Astrocyte (in vitro differentiated cells and primary cell): ENCODE measurements at regions not wholly inside any gene's neighbourhood (a gene's known extent, or its start where the extent isn't known, plus 50 kb on each side); places are given as distances from the start of the nearest gene placed in this dataset.

Source experiments
- DNase-seq: peaks from one replicate; pipeline ENCODE4 v3.0.0-alpha.2; 2010; ENCODE audit warnings: low read depth
- FAIRE-seq: peaks from 2 replicates; lab custom pipeline; 2011; peaks lifted over from hg19 to GRCh38; lab: Jason Lieb, UNC
- H2AFZ ChIP-seq: 2 replicates; pipeline ENCODE4 v1.6.0; 2012; ENCODE audit warnings: low read depth, low read length, inconsistent platforms
- H3K27ac ChIP-seq: 2 replicates; pipeline ENCODE4 v1.5.1; 2011; ENCODE audit warnings: low read depth, low read length, inconsistent platforms
- H3K27me3 ChIP-seq: 2 replicates; pipeline ENCODE4 v1.6.0; 2011; ENCODE audit warnings: low read length, inconsistent platforms; ENCODE audit not compliant: insufficient read depth
- H3K36me3 ChIP-seq: 2 replicates; pipeline ENCODE4 v1.5.1; 2011; ENCODE audit warnings: low read length, inconsistent platforms; ENCODE audit not compliant: insufficient read depth
- H3K4me1 ChIP-seq: 2 replicates; pipeline ENCODE4 v1.5.1; 2011; ENCODE audit warnings: low read length, inconsistent platforms; ENCODE audit not compliant: insufficient read depth
- H3K4me2 ChIP-seq: 2 replicates; pipeline ENCODE4 v1.6.0; 2012; ENCODE audit warnings: low read length, inconsistent platforms
- H3K4me3 ChIP-seq: 2 replicates; pipeline ENCODE4 v1.5.1; 2011; ENCODE audit warnings: low read depth, mild to moderate bottlenecking, low read length, inconsistent platforms; ENCODE audit not compliant: insufficient read depth
- H3K79me2 ChIP-seq: 2 replicates; pipeline ENCODE4 v1.6.0; 2012; ENCODE audit warnings: mild to moderate bottlenecking, low read length, inconsistent platforms; ENCODE audit not compliant: insufficient read depth
- H3K9ac ChIP-seq: 2 replicates; pipeline ENCODE4 v1.6.0; 2012; ENCODE audit warnings: mild to moderate bottlenecking, low read length, inconsistent platforms
- H3K9me3 ChIP-seq: 2 replicates; pipeline ENCODE4 v1.5.1; 2012; ENCODE audit warnings: low read depth, mild to moderate bottlenecking, low read length, inconsistent platforms; ENCODE audit not compliant: insufficient read depth
- H4K20me1 ChIP-seq: 2 replicates; pipeline ENCODE4 v1.6.0; 2012; ENCODE audit warnings: low read length, inconsistent platforms; ENCODE audit not compliant: insufficient read depth
- H3K27ac Mint-ChIP-seq: one replicate; pipeline ENCODE4 v1.8.0; 2021; ENCODE audit warnings: mild to moderate bottlenecking, mixed read lengths; ENCODE audit not compliant: unreplicated experiment
- H3K27me3 Mint-ChIP-seq: one replicate; pipeline ENCODE4 v1.8.0; 2021; ENCODE audit warnings: low read depth, mixed read lengths; ENCODE audit not compliant: unreplicated experiment
- H3K36me3 Mint-ChIP-seq: one replicate; pipeline ENCODE4 v1.8.0; 2021; ENCODE audit warnings: low read depth, mixed read lengths; ENCODE audit not compliant: unreplicated experiment
- H3K4me1 Mint-ChIP-seq: one replicate; pipeline ENCODE4 v1.8.0; 2021; ENCODE audit warnings: low read depth, mixed read lengths; ENCODE audit not compliant: unreplicated experiment
- H3K4me3 Mint-ChIP-seq: one replicate; pipeline ENCODE4 v1.8.0; 2021; ENCODE audit warnings: mild to moderate bottlenecking, moderate library complexity, mixed read lengths; ENCODE audit not compliant: unreplicated experiment
- H3K9me3 Mint-ChIP-seq: one replicate; pipeline ENCODE4 v1.8.0; 2021; ENCODE audit warnings: mild to moderate bottlenecking, mixed read lengths; ENCODE audit not compliant: unreplicated experiment
- EZH2 ChIP-seq: IDR thresholded peaks from 2 replicates; pipeline ENCODE4 v1.6.1; 2012; ENCODE audit warnings: mild to moderate bottlenecking, low read length, inconsistent platforms; ENCODE audit not compliant: insufficient read depth
- TF ChIP-seq, protein P1 (sequence below): IDR thresholded peaks from 2 replicates; pipeline ENCODE4 v1.5.1; 2011; ENCODE audit warnings: low read depth, mild to moderate bottlenecking, inconsistent platforms, low read length, moderate library complexity; ENCODE audit not compliant: insufficient read depth

DNA sequence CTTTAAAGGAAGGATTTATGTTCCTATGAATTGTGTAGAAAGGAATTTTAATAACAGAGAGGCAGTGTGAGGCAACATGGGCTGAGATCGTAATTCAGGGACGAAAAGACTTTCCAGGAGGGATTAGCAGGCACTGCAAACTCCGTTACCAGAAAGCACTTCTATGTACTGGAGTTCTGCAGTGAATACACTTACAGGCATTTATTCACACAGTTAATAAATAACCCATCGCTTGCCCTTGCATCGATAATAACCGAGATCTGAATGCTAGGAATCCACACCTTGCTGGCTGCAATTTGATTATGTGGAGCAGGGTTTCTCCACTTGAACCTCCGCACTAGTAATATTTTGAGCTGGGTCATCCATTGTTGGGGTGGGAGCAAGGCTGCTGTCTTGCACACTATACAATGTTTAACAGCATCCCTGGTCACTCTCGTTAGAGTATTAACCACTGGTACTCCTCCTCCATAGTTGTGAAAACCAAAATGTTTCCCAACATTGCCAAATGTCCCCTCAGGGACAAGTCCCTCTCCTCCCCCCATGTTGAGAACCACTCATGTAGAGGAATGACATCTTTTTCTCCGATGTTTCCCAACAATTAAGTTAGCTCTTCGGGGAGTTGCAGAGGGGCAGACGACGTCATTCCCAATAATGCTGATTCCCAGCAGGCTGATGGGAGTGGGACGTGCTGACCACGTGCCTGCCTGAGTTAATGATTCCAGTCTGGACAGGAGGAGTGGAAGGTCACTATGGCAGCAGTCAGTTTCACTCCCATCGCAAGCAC, 99.5 kb downstream of the SNX19 start:
- no peaks in the 10 kb centered on the region for H4K20me1 ChIP-seq
- FAIRE-seq (no peak), DNase-seq (no peak)
- no peak overlapping the region for H3K9ac ChIP-seq
- no peaks in the 10 kb centered on the region for H3K4me1 ChIP-seq
- no peak overlapping the region for H2AFZ ChIP-seq
- H3K4me2 ChIP-seq, result no peak overlapping the region
- H3K4me3 Mint-ChIP-seq, result no peak overlapping the region
- H3K27ac ChIP-seq, result no peak overlapping the region
- no peak overlapping the region for H3K27ac Mint-ChIP-seq
- H3K9me3 ChIP-seq, result no peaks in the 10 kb centered on the region
- peaks cover 8% of the 10 kb centered on the region for H3K4me1 Mint-ChIP-seq
- H3K9me3 Mint-ChIP-seq, result peaks cover 2% of the 10 kb centered on the region
- no peaks in the 10 kb centered on the region for H3K36me3 Mint-ChIP-seq
- no peaks in the 10 kb centered on the region for H3K79me2 ChIP-seq
- peaks cover 46% of the 10 kb centered on the region for H3K27me3 Mint-ChIP-seq
- TF ChIP-seq EZH2, result no peak
- TF ChIP-seq, protein P1, sequence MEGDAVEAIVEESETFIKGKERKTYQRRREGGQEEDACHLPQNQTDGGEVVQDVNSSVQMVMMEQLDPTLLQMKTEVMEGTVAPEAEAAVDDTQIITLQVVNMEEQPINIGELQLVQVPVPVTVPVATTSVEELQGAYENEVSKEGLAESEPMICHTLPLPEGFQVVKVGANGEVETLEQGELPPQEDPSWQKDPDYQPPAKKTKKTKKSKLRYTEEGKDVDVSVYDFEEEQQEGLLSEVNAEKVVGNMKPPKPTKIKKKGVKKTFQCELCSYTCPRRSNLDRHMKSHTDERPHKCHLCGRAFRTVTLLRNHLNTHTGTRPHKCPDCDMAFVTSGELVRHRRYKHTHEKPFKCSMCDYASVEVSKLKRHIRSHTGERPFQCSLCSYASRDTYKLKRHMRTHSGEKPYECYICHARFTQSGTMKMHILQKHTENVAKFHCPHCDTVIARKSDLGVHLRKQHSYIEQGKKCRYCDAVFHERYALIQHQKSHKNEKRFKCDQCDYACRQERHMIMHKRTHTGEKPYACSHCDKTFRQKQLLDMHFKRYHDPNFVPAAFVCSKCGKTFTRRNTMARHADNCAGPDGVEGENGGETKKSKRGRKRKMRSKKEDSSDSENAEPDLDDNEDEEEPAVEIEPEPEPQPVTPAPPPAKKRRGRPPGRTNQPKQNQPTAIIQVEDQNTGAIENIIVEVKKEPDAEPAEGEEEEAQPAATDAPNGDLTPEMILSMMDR, result no peak
- H3K4me3 ChIP-seq, result no peak overlapping the region
- no peaks in the 10 kb centered on the region for H3K27me3 ChIP-seq
- no peaks in the 10 kb centered on the region for H3K36me3 ChIP-seq

DNA sequence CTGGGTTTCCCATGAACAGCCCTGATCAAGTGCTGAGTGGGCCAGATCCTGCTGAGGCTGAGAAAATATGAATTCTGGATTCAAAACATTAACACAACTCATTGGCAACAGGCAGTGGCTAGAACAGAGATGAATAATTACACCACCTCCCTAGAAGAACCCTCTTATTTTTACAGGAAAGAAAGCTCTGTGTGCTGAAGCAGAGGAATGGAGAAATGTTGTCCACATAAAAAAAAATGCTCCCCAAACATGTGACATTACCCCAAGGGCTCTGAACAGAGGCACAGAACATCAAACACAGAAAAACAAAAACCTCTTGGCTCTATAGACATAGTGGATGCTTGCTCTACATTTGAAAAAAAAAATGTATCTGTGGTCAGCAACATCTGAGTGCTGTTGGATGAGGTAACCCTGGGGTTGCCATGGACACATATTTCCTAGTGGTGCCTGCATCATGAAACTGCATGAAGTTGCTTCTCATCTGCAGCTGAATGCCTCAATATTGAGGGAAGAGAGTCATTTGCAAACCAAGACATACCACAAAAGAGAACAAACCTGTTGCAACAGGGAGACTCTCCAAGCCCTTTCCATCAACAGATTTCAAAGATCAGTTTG, 98.8 kb downstream of the SNX19 start:
- no peaks in the 10 kb centered on the region for H3K27me3 ChIP-seq

More for the DNA sequence above, 98.8 kb downstream of the SNX19 start:
- Histone ChIP-seq H3K36me3 (no peaks in the 10 kb centered on the region), H3K27ac (no peak overlapping the region), H3K4me2 (no peak overlapping the region), H3K9me3 (no peaks in the 10 kb centered on the region), H3K4me3 (no peak overlapping the region), H3K4me1 (no peaks in the 10 kb centered on the region), H4K20me1 (no peaks in the 10 kb centered on the region), H3K79me2 (no peaks in the 10 kb centered on the region), H2AFZ (no peak overlapping the region), H3K9ac (no peak overlapping the region)
- DNase-seq, result peak; percentile 73
- Mint-ChIP-seq H3K4me3 (no peak overlapping the region), H3K9me3 (peaks cover 2% of the 10 kb centered on the region), H3K4me1 (peaks cover 8% of the 10 kb centered on the region), H3K36me3 (no peaks in the 10 kb centered on the region), H3K27me3 (peaks cover 43% of the 10 kb centered on the region), H3K27ac (no peak overlapping the region)
- no peak for FAIRE-seq
- TF ChIP-seq, protein P1, result no peak
- TF ChIP-seq EZH2, result no peak
